ENCODE measurements at regions not wholly inside any gene's neighbourhood (a gene's known extent, or its start where the extent isn't known, plus 50 kb on each side); places are given as distances from the start of the nearest gene placed in this dataset.

GRCh38 chr15:91411586-91411985 lies 311.5 kb downstream of the SV2B start:
- DNase-seq (ENCODE audit: low spot score) = no peak
- BruUV-seq (replicated peaks) = no TSS peak

GRCh38 chr15:91412138-91412928 lies 312.3 kb downstream of the SV2B start:
- in situ Hi-C loops (cut with HindIII; ENCODE audit: extremely low pct_ligation_motif_present, low pct_unique_long_range_greater_than_20kb) = no loop called here
- WGBS (ENCODE audit: low lambda C conversion rate) = 3% methylated on average over 5 of the region's 5 CpGs

More at GRCh38 chr15:91411586-91411985, 311.5 kb downstream of the SV2B start:
- no peak for FAIRE-seq
- Histone ChIP-seq H4K20me1 (ENCODE audit: insufficient read depth, low read length) (no peaks in the 10 kb centered on the region), H3K36me3 (replicated peaks in 1 of 2; ENCODE audit: control insufficient read depth in 1 of 2, insufficient read depth in 2 of 2, low read length in 2 of 2) (no peaks in the 10 kb centered on the region), H3K9me3 (ENCODE audit: low read length) (no peaks in the 10 kb centered on the region), H3K4me1 (ENCODE audit: insufficient read depth, low read length) (no peaks in the 10 kb centered on the region), H3K27me3 (ENCODE audit: control insufficient read depth in 1 of 2, insufficient read depth in 2 of 2, low read length in 2 of 2) (no peaks in the 10 kb centered on the region), H2AFZ (ENCODE audit: low read length) (no peak overlapping the region), H3K79me2 (ENCODE audit: insufficient read depth, low read length) (no peaks in the 10 kb centered on the region), H3K9ac (ENCODE audit: insufficient read depth, low read depth, low read length) (no peak overlapping the region), H3K27ac (ENCODE audit: extremely low read length, insufficient read depth, low read length) (no peak overlapping the region), H3K4me2 (ENCODE audit: low read depth, low read length) (no peak overlapping the region), H3K4me3 (replicated peaks in 1 of 3; ENCODE audit: insufficient read depth in 1 of 3, low read depth in 2 of 3, low read length in 3 of 3) (no peak overlapping the region)
- in situ Hi-C loops (cut with HindIII; ENCODE audit: extremely low pct_ligation_motif_present, low pct_unique_long_range_greater_than_20kb) = no loop called here
- ATAC-seq = no peak
- intact Hi-C loops (cut with micrococcal nuclease; ENCODE audit: unreplicated experiment) = no loop called here
- ChIA-PET POLR2A (no interaction called here), CTCF (ENCODE audit: low intra/inter-chr PET ratio, low total read pairs) (no interaction called here)
- no peak for TF ChIP-seq ZNF138 (CRISPR knock-in tag; IDR thresholded peaks at IDR 0.05; ENCODE audit: low read depth)
- no peak for TF ChIP-seq EP300 (IDR thresholded peaks at IDR 0.05; ENCODE audit: low read depth in 2 of 2, low read length in 2 of 2)
- TF ChIP-seq EP300 (CRISPR knock-in tag; IDR thresholded peaks at IDR 0.05; ENCODE audit: borderline replicate concordance) = no peak
- TF ChIP-seq ZNF788 (CRISPR knock-in tag; IDR thresholded peaks at IDR 0.05; ENCODE audit: borderline replicate concordance) = no peak
- TF ChIP-seq ZNF790 (CRISPR knock-in tag; IDR thresholded peaks at IDR 0.05; ENCODE audit: borderline replicate concordance) = no peak
- no peak for TF ChIP-seq ZNF644 (CRISPR knock-in tag; IDR thresholded peaks at IDR 0.05; ENCODE audit: low read depth)
- TF ChIP-seq PTBP1 (IDR thresholded peaks at IDR 0.05; ENCODE audit: low read depth, low read length, poor library complexity, severe bottlenecking) = no peak

More at GRCh38 chr15:91412138-91412928, 312.3 kb downstream of the SV2B start:
- no peak for FAIRE-seq
- Histone ChIP-seq H2AFZ (ENCODE audit: low read length) (no peak overlapping the region), H3K27ac (ENCODE audit: extremely low read length, insufficient read depth, low read length) (no peak overlapping the region), H3K9me3 (ENCODE audit: low read length) (no peaks in the 10 kb centered on the region), H4K20me1 (ENCODE audit: insufficient read depth, low read length) (no peaks in the 10 kb centered on the region), H3K4me1 (ENCODE audit: insufficient read depth, low read length) (no peaks in the 10 kb centered on the region), H3K36me3 (replicated peaks in 1 of 2; ENCODE audit: control insufficient read depth in 1 of 2, insufficient read depth in 2 of 2, low read length in 2 of 2) (no peaks in the 10 kb centered on the region), H3K27me3 (ENCODE audit: control insufficient read depth in 1 of 2, insufficient read depth in 2 of 2, low read length in 2 of 2) (no peaks in the 10 kb centered on the region), H3K4me3 (replicated peaks in 1 of 3; ENCODE audit: insufficient read depth in 1 of 3, low read depth in 2 of 3, low read length in 3 of 3) (no peak overlapping the region), H3K4me2 (ENCODE audit: low read depth, low read length) (no peak overlapping the region), H3K9ac (ENCODE audit: insufficient read depth, low read depth, low read length) (no peak overlapping the region), H3K79me2 (ENCODE audit: insufficient read depth, low read length) (no peaks in the 10 kb centered on the region)
- ChIA-PET POLR2A (no interaction called here), CTCF (ENCODE audit: low intra/inter-chr PET ratio, low total read pairs) (no interaction called here)
- no peak for DNase-seq (ENCODE audit: low spot score)
- ATAC-seq = no peak
- TF ChIP-seq ZBTB7A (CRISPR knock-in tag; IDR thresholded peaks at IDR 0.05) (no peak), EHMT2 (IDR thresholded peaks at IDR 0.05; ENCODE audit: borderline replicate concordance, low read depth, low read length) (no peak), PCBP1 (IDR thresholded peaks at IDR 0.05; ENCODE audit: borderline replicate concordance, low read depth, low read length) (no peak)
- BruUV-seq (replicated peaks) = no TSS peak
- intact Hi-C loops (cut with micrococcal nuclease; ENCODE audit: unreplicated experiment) = no loop called here

All from HepG2 (cell line).